ENCODE measurements at regions not wholly inside any gene's neighbourhood (a gene's known extent, or its start where the extent isn't known, plus 50 kb on each side); places are given as distances from the start of the nearest gene placed in this dataset.

DNA sequence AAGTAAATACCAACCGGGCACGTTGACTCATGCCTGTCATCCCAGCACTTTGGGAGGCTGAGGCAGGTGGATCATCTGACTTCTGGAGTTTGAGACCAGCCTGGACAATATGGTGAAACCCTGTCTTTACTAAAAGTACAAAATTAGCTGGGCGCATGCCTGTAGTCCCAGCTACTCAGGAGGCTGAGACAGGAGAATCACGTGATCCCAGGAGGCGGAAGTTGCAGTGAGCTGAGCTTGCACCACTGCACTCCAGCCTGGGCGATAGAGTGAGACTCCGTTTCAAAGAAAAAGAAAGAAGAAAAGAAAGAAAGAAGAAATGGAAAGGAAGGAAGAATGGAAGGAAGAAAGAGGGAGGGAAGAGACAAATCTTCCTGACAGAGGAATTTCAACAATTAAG is 108.7 kb downstream of the AHSP start:
- TF ChIP-seq, protein P1, sequence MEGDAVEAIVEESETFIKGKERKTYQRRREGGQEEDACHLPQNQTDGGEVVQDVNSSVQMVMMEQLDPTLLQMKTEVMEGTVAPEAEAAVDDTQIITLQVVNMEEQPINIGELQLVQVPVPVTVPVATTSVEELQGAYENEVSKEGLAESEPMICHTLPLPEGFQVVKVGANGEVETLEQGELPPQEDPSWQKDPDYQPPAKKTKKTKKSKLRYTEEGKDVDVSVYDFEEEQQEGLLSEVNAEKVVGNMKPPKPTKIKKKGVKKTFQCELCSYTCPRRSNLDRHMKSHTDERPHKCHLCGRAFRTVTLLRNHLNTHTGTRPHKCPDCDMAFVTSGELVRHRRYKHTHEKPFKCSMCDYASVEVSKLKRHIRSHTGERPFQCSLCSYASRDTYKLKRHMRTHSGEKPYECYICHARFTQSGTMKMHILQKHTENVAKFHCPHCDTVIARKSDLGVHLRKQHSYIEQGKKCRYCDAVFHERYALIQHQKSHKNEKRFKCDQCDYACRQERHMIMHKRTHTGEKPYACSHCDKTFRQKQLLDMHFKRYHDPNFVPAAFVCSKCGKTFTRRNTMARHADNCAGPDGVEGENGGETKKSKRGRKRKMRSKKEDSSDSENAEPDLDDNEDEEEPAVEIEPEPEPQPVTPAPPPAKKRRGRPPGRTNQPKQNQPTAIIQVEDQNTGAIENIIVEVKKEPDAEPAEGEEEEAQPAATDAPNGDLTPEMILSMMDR (IDR thresholded peaks at IDR 0.05; ENCODE audit: low read length), result no peak
- no peak for TF ChIP-seq EZH2phosphoT487 (IDR thresholded peaks at IDR 0.05; ENCODE audit: low read length)
